MM.1S (cell line): ENCODE measurements at regions not wholly inside any gene's neighbourhood (a gene's known extent, or its start where the extent isn't known, plus 50 kb on each side); places are given as distances from the start of the nearest gene placed in this dataset.

ENCODE experiments used
- DNase-seq: peaks from one replicate; pipeline ENCODE4 v3.0.0-alpha.2; 2015
- H2AFZ ChIP-seq: fragments of 300-600 bp; sonication (generic); 2 replicates; pipeline ENCODE4 v1.6.0; 2016; ENCODE audit warnings: antibody characterized with exemption, low read length
- H3F3A ChIP-seq: fragments of 300-600 bp; sonication (generic); 2 replicates; pipeline ENCODE4 v1.6.1; 2016; ENCODE audit warnings: mild to moderate bottlenecking, antibody characterized with exemption, low read length, moderate library complexity, mixed read lengths; ENCODE audit not compliant: insufficient read depth
- H3K27ac ChIP-seq: fragments of 300-600 bp; sonication (generic); 2 replicates; pipeline ENCODE4 v1.5.1; 2016; ENCODE audit warnings: mild to moderate bottlenecking, low read length
- H3K27me3 ChIP-seq: fragments of 300-600 bp; sonication (generic); replicated peaks from 2 replicates; pipeline ENCODE4 v1.6.0; 2016; ENCODE audit warnings: low read length; ENCODE audit not compliant: insufficient read depth
- H3K36me3 ChIP-seq: fragments of 300-600 bp; sonication (generic); replicated peaks from 2 replicates; pipeline ENCODE4 v1.6.1; 2016; ENCODE audit warnings: mild to moderate bottlenecking, low read length, mixed read lengths; ENCODE audit not compliant: insufficient read depth
- H3K4me1 ChIP-seq: fragments of 300-600 bp; sonication (generic); 2 replicates; pipeline ENCODE4 v1.6.1; 2016; ENCODE audit warnings: low read length, mixed read lengths
- H3K4me2 ChIP-seq: fragments of 300-600 bp; sonication (generic); 2 replicates; pipeline ENCODE4 v1.6.0; 2016; ENCODE audit warnings: low read depth, low read length
- H3K4me3 ChIP-seq: fragments of 300-600 bp; sonication (generic); 2 replicates; pipeline ENCODE4 v1.5.1; 2016; ENCODE audit warnings: low read length, mixed read lengths
- H3K79me2 ChIP-seq: fragments of 300-600 bp; sonication (generic); 2 replicates; pipeline ENCODE4 v1.6.1; 2016; ENCODE audit warnings: mixed run types, low read length, mixed read lengths
- H3K9ac ChIP-seq: fragments of 300-600 bp; sonication (generic); 2 replicates; pipeline ENCODE4 v1.6.1; 2016; ENCODE audit warnings: low read length, mixed read lengths
- H3K9me2 ChIP-seq: fragments of 300-600 bp; sonication (generic); replicated peaks from 2 replicates; pipeline ENCODE4 v1.6.1; 2016; ENCODE audit warnings: mild to moderate bottlenecking, low read length, mixed read lengths; ENCODE audit not compliant: insufficient read depth
- H3K9me3 ChIP-seq: fragments of 300-600 bp; sonication (generic); replicated peaks from 2 replicates; pipeline ENCODE4 v1.6.1; 2016; ENCODE audit warnings: mild to moderate bottlenecking, low read length, mixed read lengths; ENCODE audit not compliant: insufficient read depth
- H4K20me1 ChIP-seq: fragments of 300-600 bp; sonication (generic); 2 replicates; pipeline ENCODE4 v1.6.1; 2016; ENCODE audit warnings: mild to moderate bottlenecking, low read length, moderate library complexity, mixed read lengths; ENCODE audit not compliant: insufficient read depth
- EZH2 ChIP-seq: fragments of 300-600 bp; sonication (generic); optimal IDR thresholded peaks from 2 replicates; pipeline ENCODE3; 2017; ENCODE audit warnings: low read depth, mild to moderate bottlenecking, antibody characterized with exemption, low read length, mixed read lengths
- EZH2phosphoT487 ChIP-seq: fragments of 300-600 bp; sonication (generic); IDR thresholded peaks from 2 replicates; pipeline ENCODE4 v1.6.1; 2018; ENCODE audit warnings: antibody characterized with exemption, low read length
- TF ChIP-seq, protein P1 (sequence below): fragments of 300-600 bp; sonication (generic); IDR thresholded peaks from 2 replicates; pipeline ENCODE4 v1.5.1; 2016; ENCODE audit warnings: antibody characterized with exemption, low read length, mixed read lengths

DNA sequence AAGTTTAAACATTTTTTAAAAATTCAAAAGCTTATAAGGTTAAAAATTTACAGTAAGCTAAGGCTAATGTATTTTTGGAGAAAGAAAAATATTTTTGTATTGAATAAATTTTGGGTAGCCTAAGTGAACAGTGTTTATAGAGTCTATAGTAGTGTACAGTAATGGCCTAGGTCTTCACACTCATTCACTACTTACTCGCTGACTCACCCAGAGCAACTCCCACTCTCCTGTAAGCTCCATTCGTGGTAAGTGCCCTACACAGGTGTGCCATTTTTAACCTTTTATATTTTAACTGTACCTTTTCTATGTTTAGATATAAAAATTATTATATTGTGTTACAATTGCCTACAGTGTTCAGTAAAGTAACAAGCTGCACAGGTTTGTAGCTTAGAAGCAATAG, 96.6 kb upstream of the FREM2 start:
- H3K4me3 ChIP-seq, result no peak overlapping the region
- H3K4me1 ChIP-seq, result no peaks in the 10 kb centered on the region
- H4K20me1 ChIP-seq, result no peaks in the 10 kb centered on the region
- H3K4me2 ChIP-seq, result no peak overlapping the region
- no peaks in the 10 kb centered on the region for H3K79me2 ChIP-seq
- no peaks in the 10 kb centered on the region for H3K36me3 ChIP-seq
- no peak for DNase-seq
- H3K27me3 ChIP-seq, result no peaks in the 10 kb centered on the region
- TF ChIP-seq EZH2 (no peak), EZH2phosphoT487 (no peak)
- TF ChIP-seq, protein P1, sequence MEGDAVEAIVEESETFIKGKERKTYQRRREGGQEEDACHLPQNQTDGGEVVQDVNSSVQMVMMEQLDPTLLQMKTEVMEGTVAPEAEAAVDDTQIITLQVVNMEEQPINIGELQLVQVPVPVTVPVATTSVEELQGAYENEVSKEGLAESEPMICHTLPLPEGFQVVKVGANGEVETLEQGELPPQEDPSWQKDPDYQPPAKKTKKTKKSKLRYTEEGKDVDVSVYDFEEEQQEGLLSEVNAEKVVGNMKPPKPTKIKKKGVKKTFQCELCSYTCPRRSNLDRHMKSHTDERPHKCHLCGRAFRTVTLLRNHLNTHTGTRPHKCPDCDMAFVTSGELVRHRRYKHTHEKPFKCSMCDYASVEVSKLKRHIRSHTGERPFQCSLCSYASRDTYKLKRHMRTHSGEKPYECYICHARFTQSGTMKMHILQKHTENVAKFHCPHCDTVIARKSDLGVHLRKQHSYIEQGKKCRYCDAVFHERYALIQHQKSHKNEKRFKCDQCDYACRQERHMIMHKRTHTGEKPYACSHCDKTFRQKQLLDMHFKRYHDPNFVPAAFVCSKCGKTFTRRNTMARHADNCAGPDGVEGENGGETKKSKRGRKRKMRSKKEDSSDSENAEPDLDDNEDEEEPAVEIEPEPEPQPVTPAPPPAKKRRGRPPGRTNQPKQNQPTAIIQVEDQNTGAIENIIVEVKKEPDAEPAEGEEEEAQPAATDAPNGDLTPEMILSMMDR, result no peak
- no peaks in the 10 kb centered on the region for H3F3A ChIP-seq
- no peak overlapping the region for H2AFZ ChIP-seq
- no peaks in the 10 kb centered on the region for H3K9me2 ChIP-seq
- no peak overlapping the region for H3K9ac ChIP-seq
- H3K27ac ChIP-seq, result no peak overlapping the region
- no peaks in the 10 kb centered on the region for H3K9me3 ChIP-seq

DNA sequence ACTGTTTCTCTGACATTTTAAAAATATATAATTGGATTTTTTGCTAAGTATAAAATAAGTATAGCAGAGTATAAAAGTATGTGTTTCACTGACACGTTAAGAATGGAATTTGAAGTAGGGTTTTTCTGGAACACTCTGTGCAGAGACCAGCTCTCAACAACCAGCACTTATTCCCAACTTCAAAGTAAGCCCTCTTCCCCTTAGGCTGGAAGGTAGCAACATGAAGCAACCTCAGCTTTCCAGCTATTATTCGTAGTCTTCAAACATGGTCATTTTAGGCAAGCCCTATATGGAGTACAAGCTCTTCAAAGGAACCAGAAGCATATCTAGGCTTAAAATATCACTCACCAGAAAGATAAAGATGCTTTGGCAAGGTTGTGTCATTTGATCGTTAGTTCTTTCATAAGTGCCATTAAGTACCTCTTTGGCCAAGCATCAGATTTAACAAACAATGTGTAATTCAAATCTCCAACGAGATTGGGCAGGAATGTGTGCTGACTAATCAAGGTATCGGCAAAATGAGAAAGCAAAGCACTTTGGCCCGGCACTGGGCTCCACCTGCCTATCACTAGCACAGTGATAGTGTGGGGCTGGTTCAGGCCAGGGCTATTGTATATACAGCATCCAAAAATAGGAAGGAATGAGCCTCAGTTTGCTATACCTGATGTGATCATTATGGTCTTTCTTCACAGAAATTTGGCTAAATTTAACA, 95.9 kb upstream of the FREM2 start:
- TF ChIP-seq EZH2 (no peak), EZH2phosphoT487 (no peak)
- TF ChIP-seq, protein P1, result no peak
- no peak for DNase-seq
- no peaks in the 10 kb centered on the region for H3K9me3 ChIP-seq
- H3K9ac ChIP-seq, result no peak overlapping the region
- H3K4me2 ChIP-seq, result no peak overlapping the region
- H3F3A ChIP-seq, result no peaks in the 10 kb centered on the region
- no peaks in the 10 kb centered on the region for H3K4me1 ChIP-seq
- H3K27ac ChIP-seq, result no peak overlapping the region
- no peaks in the 10 kb centered on the region for H3K36me3 ChIP-seq
- no peaks in the 10 kb centered on the region for H3K9me2 ChIP-seq
- H4K20me1 ChIP-seq, result no peaks in the 10 kb centered on the region
- H3K27me3 ChIP-seq, result no peaks in the 10 kb centered on the region
- no peak overlapping the region for H3K4me3 ChIP-seq
- no peaks in the 10 kb centered on the region for H3K79me2 ChIP-seq
- H2AFZ ChIP-seq, result no peak overlapping the region

- H3K36me3 ChIP-seq, result no peaks in the 10 kb centered on the region
- H3K4me3 ChIP-seq, result no peak overlapping the region
- no peak overlapping the region for H3K9ac ChIP-seq
- H4K20me1 ChIP-seq, result no peaks in the 10 kb centered on the region
- no peaks in the 10 kb centered on the region for H3K9me2 ChIP-seq
- H3K27me3 ChIP-seq, result no peaks in the 10 kb centered on the region
- H3K4me2 ChIP-seq, result no peak overlapping the region
- no peaks in the 10 kb centered on the region for H3K4me1 ChIP-seq
- DNase-seq, result no peak
- TF ChIP-seq EZH2phosphoT487 (no peak), EZH2 (no peak)
- TF ChIP-seq, protein P1, result no peak
- H3F3A ChIP-seq, result no peaks in the 10 kb centered on the region
- H3K79me2 ChIP-seq, result no peaks in the 10 kb centered on the region
- H2AFZ ChIP-seq, result no peak overlapping the region
- H3K27ac ChIP-seq, result no peak overlapping the region
- H3K9me3 ChIP-seq, result no peaks in the 10 kb centered on the region
Measured at GRCh38 chr13:38602266-38602665, 84.6 kb upstream of the FREM2 start.
